ENCODE measurements at regions not wholly inside any gene's neighbourhood (a gene's known extent, or its start where the extent isn't known, plus 50 kb on each side); places are given as distances from the start of the nearest gene placed in this dataset.
A peak's percentile ranks its signal among the peaks of the same experiment; 100 is the strongest.
"Not testable (repeated sequence)": the region's sequence is repeated elsewhere in the genome, so short reads cannot be mapped to it uniquely, and the experiment has no call there.

DNA sequence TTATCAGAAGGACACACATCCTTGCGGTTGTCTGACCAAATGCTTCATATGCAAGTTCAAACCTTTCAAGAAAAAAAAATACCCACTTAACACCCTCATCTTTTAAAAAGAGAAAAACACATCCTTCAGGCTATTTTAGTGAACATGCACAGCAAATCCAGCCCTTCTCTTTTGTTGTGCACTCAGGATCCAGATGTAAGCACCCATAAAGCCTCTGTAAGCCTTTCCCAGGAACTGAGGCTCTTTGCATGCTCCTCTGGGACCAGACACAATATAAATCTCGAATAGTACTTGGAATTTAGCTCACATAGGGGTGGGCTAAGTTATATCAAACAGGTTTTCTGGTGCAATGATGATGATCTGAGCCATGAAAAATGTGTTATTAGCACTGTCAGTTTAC lies 308.8 kb upstream of the FAM98A start:
- DNase-seq, result no peak

DNA sequence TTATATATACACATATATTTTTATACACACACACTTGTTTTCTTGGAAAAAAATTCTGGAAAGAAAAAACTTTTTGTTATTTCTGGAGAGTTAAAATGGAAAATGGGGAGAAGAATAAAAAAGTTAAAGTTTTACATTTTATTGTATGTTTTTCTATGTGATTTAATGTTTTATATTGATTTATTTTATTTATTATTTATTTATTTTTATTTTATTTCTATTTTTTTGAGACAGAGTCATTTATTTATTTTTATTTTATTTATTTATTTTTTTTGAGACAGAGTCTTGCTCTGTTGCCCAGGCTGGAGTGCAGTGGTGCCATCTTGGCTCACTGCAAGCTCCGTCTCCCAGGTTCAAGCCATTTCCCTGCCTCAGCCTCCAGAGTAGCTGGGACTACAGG lies 307.0 kb upstream of the FAM98A start:
- DNase-seq, result not testable (repeated sequence)

DNA sequence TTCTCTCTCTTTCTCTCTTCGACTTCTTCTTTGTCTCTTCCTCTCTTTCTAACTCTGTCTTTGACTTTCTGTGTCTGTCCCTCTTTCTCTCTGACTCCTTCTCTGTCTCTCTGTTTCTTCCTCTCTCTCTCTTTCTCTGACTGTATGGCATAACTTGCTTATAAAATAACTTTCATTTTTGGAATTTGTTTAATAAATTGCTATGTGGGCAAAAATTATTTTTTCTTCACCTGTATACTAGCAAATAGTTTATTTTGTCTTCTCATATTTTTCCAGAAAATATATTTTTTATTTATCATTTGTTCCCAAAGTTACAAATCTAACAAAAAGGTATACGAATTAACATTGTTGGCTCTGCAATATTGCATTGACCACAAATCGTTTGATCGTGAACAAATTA lies 305.7 kb upstream of the FAM98A start:
- no peak for DNase-seq

DNA sequence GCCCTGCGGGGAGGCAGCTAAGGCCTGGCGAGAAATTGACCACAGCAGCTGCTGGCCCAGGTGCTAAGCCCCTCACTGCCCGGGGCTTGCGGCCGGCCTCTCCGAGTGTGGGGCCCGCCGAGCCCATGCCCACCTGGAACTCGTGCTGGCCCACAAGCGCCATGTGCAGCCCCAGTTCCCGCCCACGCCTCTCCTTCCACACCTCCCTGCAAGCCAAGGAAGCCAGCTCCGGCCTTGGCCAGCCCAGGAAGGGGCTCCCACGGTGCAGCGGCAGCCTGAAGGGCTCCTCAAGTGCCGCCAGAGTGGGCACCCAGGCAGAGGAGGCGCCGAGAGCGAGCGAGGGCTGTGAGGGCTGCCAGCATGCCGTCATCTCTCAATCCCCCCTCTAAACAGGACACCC lies 304.6 kb upstream of the FAM98A start:
- DNase-seq, result no peak

DNA sequence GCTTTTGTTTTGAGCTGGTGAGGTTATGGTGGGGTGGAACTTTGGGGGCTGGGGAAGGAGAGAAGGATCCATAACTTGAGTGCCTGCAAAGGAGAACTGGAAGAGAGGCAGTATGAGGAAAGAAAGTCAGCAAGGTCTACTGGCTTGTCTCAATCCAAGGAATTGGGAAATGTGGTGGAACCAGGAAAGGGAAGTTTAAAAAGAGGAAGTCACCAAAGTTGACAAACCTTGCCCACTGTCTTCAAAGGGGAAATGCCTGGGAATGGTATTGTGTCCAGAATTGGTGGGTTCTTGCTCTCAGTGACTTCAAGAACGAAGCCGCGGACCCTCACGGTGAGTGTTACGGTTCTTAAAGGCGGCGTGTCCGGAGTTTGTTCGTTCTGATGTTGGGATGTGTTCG lies 304.1 kb upstream of the FAM98A start:
- DNase-seq, result no peak

DNA sequence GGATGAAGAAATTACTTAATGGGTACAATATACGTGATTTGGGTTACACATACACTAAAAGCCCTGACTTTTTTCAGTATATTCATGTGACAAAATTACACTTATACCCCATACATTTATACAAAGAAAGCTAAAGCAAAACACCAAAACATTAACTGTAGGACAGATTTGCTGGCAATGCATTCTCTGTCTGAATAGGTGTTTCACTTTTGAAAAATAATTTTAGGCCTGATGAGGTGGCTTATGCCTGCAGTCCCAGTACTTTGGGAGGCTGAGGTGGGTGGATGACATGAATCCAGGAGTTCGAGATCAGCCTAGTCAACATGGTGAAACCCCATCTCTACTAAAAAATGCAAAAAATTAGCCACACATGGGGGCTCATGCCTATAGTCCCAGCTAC lies 301.5 kb upstream of the FAM98A start:
- no peak for DNase-seq

DNA sequence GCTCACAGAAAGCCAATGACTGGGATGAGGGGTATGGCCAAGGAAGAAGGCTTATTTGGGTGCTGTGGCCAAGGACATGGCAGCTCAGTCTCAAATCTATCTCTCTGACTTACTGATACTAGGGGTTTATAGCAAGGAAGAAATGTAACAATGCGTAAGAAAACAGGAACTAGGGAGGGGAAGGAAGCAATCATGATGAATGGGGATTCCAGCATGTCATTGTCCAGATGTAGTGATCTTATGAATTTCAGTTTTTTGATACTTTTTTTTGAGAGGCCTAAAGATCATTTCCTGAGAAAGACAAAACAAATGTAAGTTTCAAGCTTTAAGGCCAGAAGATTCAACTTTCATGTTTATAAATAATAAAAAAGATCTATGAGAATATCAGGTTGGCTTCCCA lies 298.6 kb upstream of the FAM98A start:
- no peak for DNase-seq

DNA sequence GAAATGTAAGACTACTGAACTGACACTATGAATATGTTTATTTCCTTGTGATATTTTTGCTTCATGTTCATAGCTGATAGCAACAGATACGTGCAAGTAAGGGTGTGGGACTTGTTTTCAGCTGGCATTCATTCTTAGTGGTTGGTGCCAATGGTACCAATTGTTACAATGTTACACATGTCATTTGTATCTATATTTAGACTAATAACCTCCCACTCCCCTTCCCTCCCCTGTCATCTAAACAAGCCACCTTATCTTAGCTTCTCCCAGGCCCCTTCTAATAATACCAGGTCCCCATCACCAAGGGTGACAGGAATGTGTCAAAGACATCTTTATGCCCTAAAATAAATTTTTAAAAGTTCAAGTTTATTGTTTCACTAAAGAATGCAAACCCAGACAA lies 294.7 kb upstream of the FAM98A start:
- DNase-seq, result no peak

DNA sequence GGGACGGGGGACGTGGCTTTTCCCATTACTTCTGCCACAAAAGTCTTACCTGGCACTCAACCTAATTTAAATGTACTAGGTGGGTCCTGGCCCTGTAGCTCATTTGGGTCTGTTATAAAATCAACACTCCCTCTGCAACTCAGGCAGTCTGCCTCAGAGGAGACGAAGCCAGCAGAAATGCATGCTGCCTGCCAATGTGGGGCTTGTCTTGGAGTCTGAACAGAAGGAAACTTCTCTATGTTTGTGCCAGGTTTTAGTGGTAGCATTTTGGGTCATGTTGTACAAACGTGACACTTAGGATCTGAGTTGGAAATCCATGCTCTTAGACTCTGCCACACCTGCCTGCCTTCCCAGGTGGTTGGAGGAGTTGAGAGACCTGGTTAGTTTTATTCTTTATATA lies 292.5 kb upstream of the FAM98A start:
- DNase-seq, result no peak

DNA sequence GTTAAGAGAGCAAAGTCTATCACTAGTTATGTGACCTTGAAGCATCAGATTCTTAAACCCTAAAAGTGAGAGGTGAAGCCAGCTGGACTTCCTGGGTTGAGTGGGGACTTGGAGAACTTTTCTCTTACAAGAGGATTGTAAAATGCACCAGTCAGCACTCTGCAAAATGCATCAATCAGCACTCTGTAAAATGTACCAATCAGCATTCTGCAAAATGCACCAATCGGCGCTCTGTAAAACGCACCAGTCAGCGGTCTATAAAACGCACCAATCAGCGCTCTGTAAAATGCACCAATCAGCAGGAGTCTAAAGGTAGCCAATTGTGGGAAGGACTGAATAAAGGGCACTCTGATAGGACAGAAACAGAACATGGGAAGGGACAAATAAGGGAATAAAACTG lies 291.6 kb upstream of the FAM98A start:
- no peak for DNase-seq

DNA sequence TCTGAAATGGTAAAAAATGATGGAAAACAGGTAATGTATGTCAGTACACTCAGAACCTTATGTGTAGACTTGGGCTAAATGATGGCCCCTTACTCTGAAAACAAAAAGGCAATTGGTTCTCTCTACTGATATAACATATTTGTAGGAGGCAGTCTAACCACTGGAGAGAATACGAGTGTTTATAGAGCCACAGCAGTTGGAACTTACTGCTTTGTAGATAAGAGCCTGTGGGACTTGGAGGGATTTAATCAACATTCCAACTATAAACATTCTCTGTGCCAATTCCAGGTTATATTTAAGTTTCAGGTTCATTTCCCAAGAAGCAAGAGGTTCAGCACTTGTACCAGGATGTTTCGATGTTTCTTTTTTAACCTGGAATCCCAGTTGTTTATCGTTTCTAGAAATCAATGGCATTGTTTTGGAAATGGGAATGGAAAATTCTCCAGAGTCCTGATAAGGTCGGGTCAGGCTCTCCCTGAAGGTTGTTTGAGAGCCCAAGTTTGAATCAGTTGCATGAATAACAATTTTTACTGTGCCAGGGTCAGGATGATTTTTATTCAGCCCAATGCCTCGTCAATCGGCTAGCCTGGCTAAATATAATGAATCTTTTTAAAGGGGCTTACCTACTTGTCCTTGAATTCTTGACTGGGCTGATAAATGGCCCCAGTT lies 278.4 kb upstream of the FAM98A start:
- no peak for DNase-seq

DNA sequence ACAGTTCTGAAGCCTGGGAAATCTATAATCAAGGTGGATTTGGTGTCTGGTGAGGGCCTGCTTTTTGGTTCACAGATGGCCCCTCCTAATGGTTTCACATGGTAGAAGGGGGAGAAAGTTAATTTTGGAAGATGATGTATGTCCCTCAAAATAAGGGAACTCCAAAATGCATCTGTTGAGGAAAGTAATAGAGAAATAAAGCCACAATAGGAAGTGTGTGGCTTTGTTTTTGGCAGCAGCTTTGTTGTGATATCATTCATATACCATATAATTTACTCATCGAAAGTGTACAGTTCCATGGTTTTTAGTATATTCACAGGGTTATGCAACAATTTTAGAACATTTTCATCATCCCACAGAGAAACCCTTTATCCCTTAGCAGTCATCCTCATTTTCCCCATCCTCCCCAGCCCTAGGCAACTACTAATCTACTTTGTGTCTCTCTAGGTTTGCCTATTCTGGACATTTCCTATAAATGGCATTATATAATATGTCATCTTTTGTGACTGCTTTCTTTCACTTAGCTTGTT lies 274.0 kb upstream of the FAM98A start:
- DNase-seq, result no peak

DNA sequence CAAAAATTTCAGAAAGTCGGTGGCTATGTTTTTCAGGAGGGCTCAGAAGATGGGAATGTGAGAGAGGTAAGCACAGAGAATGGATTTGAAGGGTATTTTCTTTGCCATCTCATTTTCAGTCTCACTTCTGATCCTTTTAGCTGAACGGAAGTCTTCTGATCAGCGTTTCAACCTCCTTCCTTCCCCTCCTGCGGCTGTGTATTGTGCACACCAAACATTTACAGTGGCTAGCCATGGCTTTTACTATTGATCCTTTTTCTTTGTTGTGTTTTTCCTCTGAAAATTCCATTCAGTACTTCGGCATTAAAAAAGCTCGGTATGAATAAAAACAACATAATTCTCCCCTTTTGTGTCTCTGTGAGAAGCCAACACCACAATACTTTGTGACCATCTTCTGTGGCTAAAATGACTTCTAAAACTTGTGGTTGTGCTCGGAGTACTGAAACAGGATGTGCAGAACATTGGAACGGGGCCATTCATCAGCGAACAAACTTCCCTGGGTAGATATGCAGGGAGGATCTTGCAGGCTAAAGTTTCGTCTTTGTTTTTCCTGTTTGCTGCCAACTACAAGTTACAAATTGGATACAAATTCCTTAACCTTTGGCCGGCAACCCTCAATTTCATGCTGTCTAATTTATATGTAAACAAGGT lies 260.8 kb upstream of the FAM98A start:
- no peak for DNase-seq

DNA sequence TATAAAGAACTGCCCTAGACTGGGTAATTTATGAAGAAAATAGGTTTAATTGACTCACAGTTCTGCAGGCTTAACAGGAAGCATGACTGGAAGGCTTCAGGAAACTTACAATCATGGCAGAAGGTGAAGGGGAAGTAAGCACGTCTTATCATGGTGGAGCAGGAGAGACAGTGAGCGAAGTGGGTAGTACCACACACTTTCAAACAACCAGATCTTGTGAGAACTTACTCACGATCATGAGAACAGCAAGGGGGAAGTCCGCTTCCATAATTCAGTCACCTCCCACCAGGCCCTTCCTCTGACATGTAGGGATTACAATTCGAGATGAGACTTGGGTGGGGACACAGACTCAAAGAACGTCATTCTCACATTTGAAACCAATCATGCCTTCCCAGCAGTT lies 260.1 kb upstream of the FAM98A start:
- DNase-seq, result no peak

DNA sequence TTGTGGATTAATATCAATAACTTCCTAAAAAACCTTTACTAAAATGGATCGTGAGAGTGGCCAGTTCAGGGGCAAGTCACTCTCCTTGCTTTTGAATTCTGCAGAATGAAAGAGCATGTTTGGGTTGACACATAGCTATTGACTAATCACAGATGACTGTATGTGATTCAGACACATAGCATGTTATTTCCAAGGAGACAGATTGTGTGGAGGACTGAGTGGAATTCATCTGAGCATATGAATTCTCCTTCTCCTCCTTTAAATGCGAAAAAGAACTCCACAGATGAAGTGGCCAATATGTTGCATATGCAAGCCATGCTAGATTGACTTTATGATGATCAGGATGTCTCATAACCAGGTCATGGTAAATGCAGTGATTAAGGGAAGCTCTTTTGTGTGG lies 249.4 kb upstream of the FAM98A start:
- no peak for DNase-seq

DNA sequence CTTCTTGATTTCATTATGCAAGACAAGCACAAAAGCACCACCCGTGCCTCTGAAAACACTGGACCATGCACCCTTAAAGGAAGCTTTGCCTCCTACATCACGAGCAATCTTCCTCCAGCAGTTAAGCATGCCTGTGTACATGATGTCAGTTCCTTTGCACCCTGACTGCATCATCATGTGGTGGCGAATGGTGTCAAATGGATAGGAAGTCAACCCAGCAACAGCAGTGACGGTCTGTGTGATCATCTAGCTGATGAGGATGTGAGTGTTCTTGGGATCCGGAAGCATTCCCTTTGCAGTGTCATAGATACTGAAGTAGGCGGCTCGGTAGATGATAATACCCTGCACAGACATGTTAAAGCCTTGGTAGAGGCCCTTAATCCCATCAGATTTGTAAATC lies 240.7 kb upstream of the FAM98A start:
- peak; percentile 73 for DNase-seq

DNA sequence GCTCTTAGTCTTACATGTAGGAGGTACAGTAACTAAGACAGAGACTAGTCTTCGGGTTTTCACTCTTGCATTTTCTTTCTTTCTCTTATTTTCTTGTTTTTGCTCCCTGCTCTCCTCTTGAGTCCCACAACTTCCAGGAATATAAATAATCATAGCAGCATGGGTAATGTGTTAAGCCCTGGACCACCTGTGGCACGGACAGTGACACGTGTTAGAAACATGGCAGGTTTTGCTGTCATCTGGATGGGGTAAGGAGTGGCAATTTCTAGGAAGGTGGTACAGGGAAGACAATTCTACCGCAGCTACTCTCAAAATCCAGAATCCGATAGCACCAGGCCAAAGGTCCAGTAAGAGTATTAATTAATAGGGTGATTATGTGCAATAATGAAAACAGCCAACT lies 237.5 kb upstream of the FAM98A start:
- DNase-seq, result no peak

DNA sequence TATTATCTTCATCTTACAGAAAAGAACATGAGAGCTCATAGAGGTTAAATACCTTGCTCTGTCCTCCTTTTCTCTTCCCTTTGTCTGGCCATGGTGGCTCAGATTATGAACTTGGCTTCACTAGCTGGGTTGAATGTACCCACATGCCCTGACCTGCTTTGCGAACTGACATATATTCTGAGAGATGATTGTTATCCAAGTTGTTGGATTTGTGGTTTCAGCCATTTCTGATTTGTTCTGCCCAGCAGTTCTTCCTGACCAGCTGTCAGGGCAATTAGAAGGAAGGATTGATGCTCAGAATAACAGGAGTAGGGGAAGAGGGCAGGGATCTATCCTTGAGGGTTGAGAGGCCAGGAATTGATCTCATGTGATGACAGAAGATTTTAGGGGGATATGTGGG lies 236.8 kb upstream of the FAM98A start:
- DNase-seq, result no peak

DNA sequence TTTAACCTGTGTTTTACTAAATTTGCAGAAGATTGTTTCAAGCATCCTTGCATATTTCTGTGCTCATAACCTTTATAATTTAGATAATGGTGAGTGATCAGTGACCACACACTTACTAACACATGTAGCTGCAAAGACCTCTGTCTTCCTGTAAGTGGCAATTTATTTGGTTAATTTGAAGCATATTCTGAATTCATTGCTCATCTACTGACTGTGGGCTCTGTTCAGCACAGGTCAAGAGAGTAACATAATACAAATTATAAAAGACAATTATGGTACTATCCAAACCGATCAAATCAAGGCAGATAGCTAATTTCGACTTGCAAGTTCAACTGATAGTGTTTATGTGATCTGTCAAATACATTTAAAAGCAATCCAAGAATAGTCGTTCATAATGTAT lies 223.9 kb upstream of the FAM98A start:
- no peak for DNase-seq

DNA sequence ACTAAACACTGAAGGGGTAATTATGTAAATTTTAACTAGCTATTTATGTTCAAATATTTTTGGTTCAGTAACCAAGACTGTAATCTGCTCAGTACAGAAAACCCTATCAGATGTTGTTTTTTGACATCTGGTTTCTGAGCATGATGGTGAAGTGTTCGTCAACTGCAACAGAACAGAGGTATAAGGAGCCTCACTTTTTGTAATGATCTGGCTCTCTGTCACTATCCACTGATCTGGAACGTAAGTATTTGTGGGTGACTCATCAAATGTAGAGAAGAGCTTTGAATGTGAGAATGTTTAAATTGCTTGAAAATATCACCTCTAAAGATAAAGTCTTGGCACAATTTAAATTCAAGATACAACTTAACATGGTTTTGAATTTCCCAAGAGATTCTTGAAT lies 213.6 kb upstream of the FAM98A start:
- DNase-seq, result no peak

DNA sequence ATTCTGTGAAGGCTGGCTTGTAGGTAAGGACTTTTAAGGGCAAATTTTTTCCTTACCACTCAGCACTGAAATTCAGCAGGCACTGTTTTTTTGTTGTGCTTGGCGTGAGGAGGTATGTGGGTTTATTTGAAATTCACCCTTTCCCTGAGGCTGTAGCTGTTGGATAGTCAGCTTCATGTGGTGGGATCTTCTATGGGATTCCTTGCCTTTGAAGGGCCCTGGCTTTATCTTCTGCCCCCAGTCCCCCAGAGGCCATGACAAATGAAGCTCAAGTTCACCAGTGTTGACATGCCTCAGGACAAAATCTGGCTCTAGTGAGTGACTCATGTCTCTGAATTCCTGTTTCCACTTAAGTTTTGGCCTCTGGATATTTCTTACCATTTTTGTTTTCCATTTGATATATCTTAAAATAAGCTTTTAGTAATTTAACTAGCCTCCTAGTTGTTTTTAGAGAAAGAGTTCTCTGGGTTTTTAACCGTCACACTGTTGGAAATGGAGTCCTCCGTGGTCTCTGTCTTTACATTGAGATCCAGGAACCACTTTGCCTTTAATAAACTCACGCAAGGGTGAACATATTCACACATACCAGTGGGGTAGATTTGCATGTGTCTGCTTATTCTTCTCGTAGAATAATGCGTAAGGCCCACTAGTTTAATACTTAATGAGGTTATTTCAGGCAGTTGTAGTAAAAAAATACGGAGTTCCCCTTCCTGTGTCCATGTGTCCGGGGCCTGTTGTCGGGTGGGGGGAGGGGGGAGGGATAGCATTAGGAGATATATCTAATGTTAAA lies 211.1 kb upstream of the FAM98A start:
- DNase-seq, result no peak

DNA sequence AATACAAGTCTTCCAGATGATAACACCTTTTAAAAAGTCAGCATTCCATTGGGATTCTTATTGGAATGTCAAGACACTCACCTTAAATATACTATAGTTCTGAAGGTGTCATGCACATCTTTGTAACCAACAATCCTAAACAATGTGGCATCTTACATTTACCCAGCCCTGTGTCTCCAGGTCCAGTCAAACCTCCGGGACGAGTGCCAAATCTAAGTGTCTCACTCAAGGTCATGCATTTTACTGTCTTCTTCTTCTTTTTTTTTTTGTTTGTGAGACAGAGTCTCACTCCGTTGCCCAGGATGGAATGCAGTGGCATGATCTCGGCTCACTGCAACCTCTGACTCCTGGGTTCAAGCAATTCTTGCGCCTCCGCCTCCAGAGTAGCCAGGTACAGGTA lies 206.9 kb upstream of the FAM98A start:
- DNase-seq, result no peak

DNA sequence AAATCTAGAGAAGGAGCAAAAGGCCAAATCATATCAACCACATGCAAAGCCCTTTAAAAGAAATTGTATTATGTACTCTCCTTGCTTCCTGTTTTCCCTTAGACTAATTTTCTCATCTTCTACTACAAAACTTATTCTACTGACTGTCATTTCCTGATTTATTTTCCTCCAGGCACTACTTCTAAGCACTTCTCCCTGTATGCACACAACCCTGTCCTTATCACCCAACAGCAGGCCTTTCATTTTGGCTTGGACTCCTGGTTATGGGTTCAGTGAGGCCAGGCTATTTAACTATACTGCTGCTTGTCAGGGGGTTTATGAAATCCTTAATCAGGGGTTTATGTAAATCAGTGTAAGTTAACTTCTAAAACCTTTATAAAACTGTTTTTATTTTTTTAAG lies 205.1 kb upstream of the FAM98A start:
- DNase-seq, result no peak

DNA sequence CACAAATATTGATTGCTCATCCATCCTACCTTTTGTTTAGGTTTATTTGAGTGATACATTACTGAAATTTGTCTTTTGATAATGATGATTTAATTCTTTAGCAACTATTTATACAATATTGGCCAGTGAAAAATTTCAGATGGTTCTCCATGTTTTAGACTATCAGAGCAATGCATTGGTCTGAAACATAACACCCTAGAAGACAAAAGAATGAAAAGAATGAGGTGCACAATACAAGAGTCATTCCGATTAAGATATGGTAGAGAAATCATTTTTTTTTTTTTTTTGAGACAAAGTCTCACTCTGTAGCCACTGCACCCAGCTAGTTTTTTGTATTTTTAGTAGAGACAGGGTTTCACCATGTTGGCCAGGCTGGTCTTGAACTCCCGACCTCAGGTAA lies 197.4 kb upstream of the FAM98A start:
- DNase-seq, result no peak
